DMS79 (cell line): ENCODE measurements at regions not wholly inside any gene's neighbourhood (a gene's known extent, or its start where the extent isn't known, plus 50 kb on each side); places are given as distances from the start of the nearest gene placed in this dataset.
A peak's percentile ranks its signal among the peaks of the same experiment; 100 is the strongest.
"Not testable (repeated sequence)": the region's sequence is repeated elsewhere in the genome, so short reads cannot be mapped to it uniquely, and the experiment has no call there.

Experiments
- DNase-seq: peaks from one replicate; lab custom pipeline; 2025; lab: John Stamatoyannopoulos, UW

DNA sequence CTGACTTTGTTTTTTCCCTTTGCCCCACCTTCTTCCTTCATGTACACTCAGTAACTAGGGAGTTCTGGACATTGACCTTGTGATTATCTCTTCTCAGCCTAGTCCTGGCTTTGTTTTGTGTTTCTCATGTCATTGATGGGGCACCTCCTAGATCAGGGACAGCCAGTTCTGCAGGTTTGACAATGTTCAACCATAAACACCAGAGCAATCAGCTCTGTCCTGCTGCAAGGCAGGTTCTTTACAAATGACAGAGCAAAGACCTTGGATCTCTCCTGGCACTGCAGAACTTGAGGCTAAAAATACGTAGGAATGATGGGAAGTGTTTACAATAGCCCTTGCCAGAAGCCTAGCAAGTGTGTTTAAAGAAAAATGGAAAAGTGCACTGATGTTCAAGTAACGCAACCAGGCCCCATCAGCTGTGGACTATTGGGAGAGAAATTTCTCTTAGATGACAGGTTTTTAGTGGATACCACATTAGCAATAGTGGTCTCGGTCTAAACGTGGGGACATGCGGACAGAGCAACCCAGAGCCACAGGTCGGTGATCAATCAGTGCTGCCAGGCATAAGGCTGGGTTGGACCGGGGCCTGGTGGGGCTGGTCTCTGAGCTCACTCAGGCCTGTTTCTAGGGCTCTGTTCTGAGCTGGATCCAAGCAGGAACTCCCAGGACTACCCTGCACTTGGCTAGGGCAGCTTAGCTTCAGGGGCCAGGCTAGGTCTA lies 76.8 kb downstream of the SOWAHC start:
- no peak for DNase-seq

- DNase-seq, result no peak
Measured at GRCh38 chr2:109692013-109692743, 78.0 kb downstream of the SOWAHC start.

- not testable (repeated sequence) for DNase-seq
Measured at GRCh38 chr2:109692831-109693230, 78.7 kb downstream of the SOWAHC start.

GRCh38 chr2:109693292-109693691 lies 79.1 kb downstream of the SOWAHC start:
- DNase-seq, result not testable (repeated sequence)

DNA sequence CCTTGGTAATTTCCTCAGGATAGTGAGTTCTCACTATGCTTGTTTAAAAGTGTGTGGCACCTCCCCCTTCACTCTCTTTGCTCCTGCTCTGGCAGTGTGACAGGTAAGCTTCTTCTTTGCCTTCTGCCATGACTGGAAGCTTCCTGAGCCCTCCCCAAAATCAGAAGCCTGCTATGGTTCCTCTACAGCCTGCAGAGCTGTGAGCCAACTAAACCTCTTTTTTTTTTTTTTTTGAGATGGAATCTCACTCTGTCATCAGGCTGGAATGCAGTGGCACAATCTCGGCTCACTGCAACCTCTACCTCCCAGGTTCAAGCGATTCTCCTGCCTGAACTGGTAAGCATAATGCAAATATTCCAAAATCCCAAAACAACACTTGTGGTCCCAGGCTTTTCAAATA lies 80.0 kb downstream of the SOWAHC start:
- DNase-seq, result no peak

GRCh38 chr2:109695290-109695689 lies 81.1 kb downstream of the SOWAHC start:
- no peak for DNase-seq

GRCh38 chr2:109699646-109700045 lies 85.5 kb downstream of the SOWAHC start:
- DNase-seq, result no peak

- no peak for DNase-seq
Measured at GRCh38 chr2:109700680-109701274, 86.6 kb downstream of the SOWAHC start.

DNA sequence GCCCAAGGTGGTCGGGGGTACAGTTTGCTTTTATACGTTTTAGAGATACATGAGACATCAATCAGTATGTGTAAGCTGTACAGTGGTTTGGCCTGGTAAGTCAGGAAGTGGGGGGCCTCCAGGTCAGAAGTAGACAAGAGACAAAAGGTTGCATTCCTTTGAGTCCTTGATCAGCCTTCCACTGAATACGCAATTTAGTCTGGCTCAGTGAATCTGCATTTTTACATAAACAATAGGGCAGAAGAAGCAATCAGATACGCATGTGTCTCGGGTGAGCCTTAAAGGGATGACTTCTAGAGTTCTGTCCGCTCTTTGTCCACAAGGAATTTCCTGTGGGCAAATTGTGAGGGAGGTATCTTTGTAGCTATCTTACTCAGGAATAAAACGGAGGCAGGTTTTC lies 87.2 kb downstream of the SOWAHC start:
- DNase-seq, result no peak

DNA sequence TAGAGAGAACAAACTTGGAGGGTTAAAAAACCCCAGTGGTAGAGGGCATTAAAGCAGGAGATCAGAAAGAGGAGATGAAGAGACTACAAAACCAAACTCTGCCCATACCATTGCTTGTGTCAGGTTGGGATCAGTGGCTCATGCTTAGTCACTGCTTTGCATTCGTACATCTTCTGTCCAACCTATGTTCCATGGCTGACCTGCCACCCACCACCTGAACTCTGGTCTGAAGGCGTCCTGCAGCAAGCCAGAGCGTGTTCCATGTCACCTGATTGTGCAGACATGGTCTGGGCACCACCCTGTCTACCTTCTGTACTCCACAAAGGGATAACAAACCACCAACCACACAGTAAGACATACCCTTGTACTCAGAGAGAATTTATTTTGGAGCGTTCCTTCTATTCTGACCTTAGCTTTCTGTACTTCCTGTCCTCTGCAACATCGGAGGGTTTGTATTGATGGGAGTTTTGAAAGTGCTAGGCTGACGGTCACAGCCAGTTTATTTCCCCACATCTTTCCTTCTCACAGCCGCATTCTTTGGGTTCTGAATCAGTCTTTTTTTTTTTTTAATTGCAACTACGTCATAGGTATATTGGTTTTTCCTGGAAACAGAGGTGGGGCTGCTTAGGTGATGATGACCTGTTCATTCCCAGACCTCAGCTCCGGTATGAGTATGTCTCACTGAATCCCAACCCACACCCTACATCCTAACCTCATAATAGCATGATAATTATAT lies 88.3 kb downstream of the SOWAHC start:
- DNase-seq, result no peak

- no peak for DNase-seq
Measured at GRCh38 chr2:109703077-109703476, 88.9 kb downstream of the SOWAHC start.

DNA sequence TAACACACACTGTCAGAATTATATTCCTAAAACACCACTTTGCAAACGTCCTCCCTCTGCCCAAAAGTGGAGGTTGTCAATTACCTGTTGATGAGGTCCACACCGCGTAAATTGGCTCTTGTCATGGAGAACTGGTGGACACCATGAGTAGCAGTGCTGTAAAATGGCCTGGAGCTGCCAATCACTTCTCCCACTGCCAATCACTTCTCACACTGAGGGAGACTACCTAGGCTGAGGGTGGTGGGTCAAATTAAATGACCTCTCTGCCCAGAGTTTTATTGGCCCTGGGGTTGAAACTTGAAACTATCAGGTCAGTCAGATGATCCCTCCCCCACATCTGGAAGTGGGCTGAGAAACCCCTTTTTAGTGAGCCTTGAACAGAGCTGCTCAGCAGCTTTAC lies 89.6 kb downstream of the SOWAHC start:
- DNase-seq, result no peak

- DNase-seq, result no peak
Measured at GRCh38 chr2:109707281-109708147, 86.6 kb upstream of the RGPD5 start.

- DNase-seq, result no peak
Measured at GRCh38 chr2:109710505-109711229, 83.4 kb upstream of the RGPD5 start.

GRCh38 chr2:109711230-109712122 lies 82.6 kb upstream of the RGPD5 start:
- DNase-seq, result peak; percentile 41

DNA sequence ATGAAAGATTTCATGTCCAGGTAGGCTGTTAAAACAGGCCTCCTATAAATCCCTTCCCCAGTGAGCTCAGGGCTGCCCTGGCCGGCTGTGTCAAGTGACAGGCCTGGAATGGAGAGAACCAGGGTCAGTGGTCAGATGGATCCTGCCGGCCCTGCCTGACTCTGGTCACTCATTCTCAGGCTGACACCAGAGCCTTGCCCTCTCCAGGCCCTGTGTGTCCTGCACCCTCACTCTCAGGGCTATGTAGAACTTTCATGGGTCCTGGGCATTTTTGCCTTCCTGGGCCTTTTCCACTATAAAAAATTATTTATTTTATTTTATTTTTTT lies 82.0 kb upstream of the RGPD5 start:
- DNase-seq, result no peak

- no peak for DNase-seq
Measured at GRCh38 chr2:109712746-109713145, 81.4 kb upstream of the RGPD5 start.

- peak; percentile 31 for DNase-seq
Measured at GRCh38 chr2:109715313-109715805, 78.7 kb upstream of the RGPD5 start.

GRCh38 chr2:109716596-109716995 lies 77.5 kb upstream of the RGPD5 start:
- DNase-seq, result not testable (repeated sequence)

GRCh38 chr2:109718139-109718538 lies 76.0 kb upstream of the RGPD5 start:
- no peak for DNase-seq
